ENCODE measurements at regions not wholly inside any gene's neighbourhood (a gene's known extent, or its start where the extent isn't known, plus 50 kb on each side); places are given as distances from the start of the nearest gene placed in this dataset.

GRCh38 chr2:118477111-118477862 is 370.2 kb downstream of the EN1 start:
- no peak overlapping the region for H3K4me2 ChIP-seq (ENCODE audit: insufficient read depth, low read length)
- no peaks in the 10 kb centered on the region for H3K36me3 ChIP-seq (ENCODE audit: insufficient read depth, low read length)
- H4K20me1 ChIP-seq (ENCODE audit: insufficient read depth, low read length) = no peaks in the 10 kb centered on the region
- peaks cover 3% of the 10 kb centered on the region for H3K27me3 ChIP-seq (ENCODE audit: insufficient read depth, low read length)
- TF ChIP-seq CTCF (IDR thresholded peaks at IDR 0.05; ENCODE audit: extremely low read depth, low read depth, low read length) = no peak
- no peak overlapping the region for H3K4me3 ChIP-seq (ENCODE audit: insufficient read depth, low read length)
- H2AFZ ChIP-seq (ENCODE audit: low read length) = no peak overlapping the region
- no peaks in the 10 kb centered on the region for H3K4me1 ChIP-seq (ENCODE audit: insufficient read depth, low read length)
- H3K79me2 ChIP-seq (ENCODE audit: insufficient read depth, low read length) = no peaks in the 10 kb centered on the region
- no peak for DNase-seq (ENCODE audit: insufficient read length, low spot score, missing footprints)
- no peak overlapping the region for H3K27ac ChIP-seq (ENCODE audit: low read depth, low read length)
- H3K9me3 ChIP-seq (ENCODE audit: low read depth, low read length) = no peaks in the 10 kb centered on the region

- Histone ChIP-seq H3K27ac (ENCODE audit: low read depth, low read length) (no peak overlapping the region), H4K20me1 (ENCODE audit: insufficient read depth, low read length) (no peaks in the 10 kb centered on the region), H3K36me3 (ENCODE audit: insufficient read depth, low read length) (no peaks in the 10 kb centered on the region), H3K4me1 (ENCODE audit: insufficient read depth, low read length) (no peaks in the 10 kb centered on the region), H3K4me3 (ENCODE audit: insufficient read depth, low read length) (no peak overlapping the region), H2AFZ (ENCODE audit: low read length) (no peak overlapping the region), H3K27me3 (ENCODE audit: insufficient read depth, low read length) (peaks cover 3% of the 10 kb centered on the region), H3K4me2 (ENCODE audit: insufficient read depth, low read length) (no peak overlapping the region), H3K79me2 (ENCODE audit: insufficient read depth, low read length) (no peaks in the 10 kb centered on the region), H3K9me3 (ENCODE audit: low read depth, low read length) (no peaks in the 10 kb centered on the region)
- no peak for DNase-seq (ENCODE audit: insufficient read length, low spot score, missing footprints)
- no peak for TF ChIP-seq CTCF (IDR thresholded peaks at IDR 0.05; ENCODE audit: extremely low read depth, low read depth, low read length)
These were observed 371.7 kb downstream of the EN1 start for GRCh38 chr2:118475622-118476205.

GRCh38 chr2:118474541-118474920 is 372.9 kb downstream of the EN1 start:
- Histone ChIP-seq H3K4me3 (ENCODE audit: insufficient read depth, low read length) (no peak overlapping the region), H3K4me1 (ENCODE audit: insufficient read depth, low read length) (no peaks in the 10 kb centered on the region), H3K79me2 (ENCODE audit: insufficient read depth, low read length) (no peaks in the 10 kb centered on the region), H3K4me2 (ENCODE audit: insufficient read depth, low read length) (no peak overlapping the region), H2AFZ (ENCODE audit: low read length) (no peak overlapping the region), H3K36me3 (ENCODE audit: insufficient read depth, low read length) (no peaks in the 10 kb centered on the region), H4K20me1 (ENCODE audit: insufficient read depth, low read length) (no peaks in the 10 kb centered on the region), H3K27ac (ENCODE audit: low read depth, low read length) (no peak overlapping the region), H3K9me3 (ENCODE audit: low read depth, low read length) (no peaks in the 10 kb centered on the region), H3K27me3 (ENCODE audit: insufficient read depth, low read length) (peaks cover 6% of the 10 kb centered on the region)
- no peak for TF ChIP-seq CTCF (IDR thresholded peaks at IDR 0.05; ENCODE audit: extremely low read depth, low read depth, low read length)
- no peak for DNase-seq (ENCODE audit: insufficient read length, low spot score, missing footprints)

GRCh38 chr2:118473846-118474540 is 373.5 kb downstream of the EN1 start:
- no peak overlapping the region for H3K4me3 ChIP-seq (ENCODE audit: insufficient read depth, low read length)
- H3K36me3 ChIP-seq (ENCODE audit: insufficient read depth, low read length) = no peaks in the 10 kb centered on the region
- H4K20me1 ChIP-seq (ENCODE audit: insufficient read depth, low read length) = no peaks in the 10 kb centered on the region
- peaks cover 8% of the 10 kb centered on the region for H3K27me3 ChIP-seq (ENCODE audit: insufficient read depth, low read length)
- H3K4me2 ChIP-seq (ENCODE audit: insufficient read depth, low read length) = no peak overlapping the region
- no peaks in the 10 kb centered on the region for H3K9me3 ChIP-seq (ENCODE audit: low read depth, low read length)
- H3K4me1 ChIP-seq (ENCODE audit: insufficient read depth, low read length) = no peaks in the 10 kb centered on the region
- H3K27ac ChIP-seq (ENCODE audit: low read depth, low read length) = no peak overlapping the region
- TF ChIP-seq CTCF (IDR thresholded peaks at IDR 0.05; ENCODE audit: extremely low read depth, low read depth, low read length) = no peak
- no peak overlapping the region for H2AFZ ChIP-seq (ENCODE audit: low read length)
- DNase-seq (ENCODE audit: insufficient read length, low spot score, missing footprints) = peak; percentile 59
- H3K79me2 ChIP-seq (ENCODE audit: insufficient read depth, low read length) = no peaks in the 10 kb centered on the region
